PC-9 (cell line): ENCODE measurements at regions not wholly inside any gene's neighbourhood (a gene's known extent, or its start where the extent isn't known, plus 50 kb on each side); places are given as distances from the start of the nearest gene placed in this dataset.

Source experiments
- EZH2 ChIP-seq: fragments of 200-600 bp; sonication (generic); IDR thresholded peaks from 2 replicates; pipeline ENCODE4 v1.8.0; 2017; ENCODE audit warnings: antibody characterized with exemption, low read depth
- TF ChIP-seq, protein P1 (sequence below): fragments of 200-600 bp; sonication (generic); conservative IDR thresholded peaks from 2 replicates; pipeline ENCODE4 v1.6.1; 2017; ENCODE audit warnings: mixed run types, antibody characterized with exemption, mild to moderate bottlenecking, moderate library complexity

DNA sequence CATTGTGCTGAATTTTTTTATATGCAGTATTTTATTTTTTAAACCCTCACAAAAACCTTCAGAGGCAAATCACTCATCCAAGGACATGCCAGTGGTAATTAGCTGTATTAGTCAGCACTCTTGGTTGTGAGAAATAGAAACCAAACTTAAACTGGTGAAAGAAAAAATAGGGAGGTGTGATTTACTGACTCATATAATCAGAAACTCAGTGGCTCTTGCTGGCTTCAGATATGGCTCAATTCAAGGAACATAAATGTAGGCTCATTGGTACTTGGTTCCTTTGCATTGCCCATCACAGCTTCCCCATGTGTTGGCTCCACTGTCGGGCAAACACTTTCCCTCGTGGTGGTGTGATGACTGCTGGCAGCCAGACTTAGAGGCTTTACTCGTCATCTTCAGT, 497.2 kb downstream of the MAT2B start:
- TF ChIP-seq EZH2 = no peak
- TF ChIP-seq, protein P1, sequence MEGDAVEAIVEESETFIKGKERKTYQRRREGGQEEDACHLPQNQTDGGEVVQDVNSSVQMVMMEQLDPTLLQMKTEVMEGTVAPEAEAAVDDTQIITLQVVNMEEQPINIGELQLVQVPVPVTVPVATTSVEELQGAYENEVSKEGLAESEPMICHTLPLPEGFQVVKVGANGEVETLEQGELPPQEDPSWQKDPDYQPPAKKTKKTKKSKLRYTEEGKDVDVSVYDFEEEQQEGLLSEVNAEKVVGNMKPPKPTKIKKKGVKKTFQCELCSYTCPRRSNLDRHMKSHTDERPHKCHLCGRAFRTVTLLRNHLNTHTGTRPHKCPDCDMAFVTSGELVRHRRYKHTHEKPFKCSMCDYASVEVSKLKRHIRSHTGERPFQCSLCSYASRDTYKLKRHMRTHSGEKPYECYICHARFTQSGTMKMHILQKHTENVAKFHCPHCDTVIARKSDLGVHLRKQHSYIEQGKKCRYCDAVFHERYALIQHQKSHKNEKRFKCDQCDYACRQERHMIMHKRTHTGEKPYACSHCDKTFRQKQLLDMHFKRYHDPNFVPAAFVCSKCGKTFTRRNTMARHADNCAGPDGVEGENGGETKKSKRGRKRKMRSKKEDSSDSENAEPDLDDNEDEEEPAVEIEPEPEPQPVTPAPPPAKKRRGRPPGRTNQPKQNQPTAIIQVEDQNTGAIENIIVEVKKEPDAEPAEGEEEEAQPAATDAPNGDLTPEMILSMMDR = no peak
